ENCODE measurements at regions not wholly inside any gene's neighbourhood (a gene's known extent, or its start where the extent isn't known, plus 50 kb on each side); places are given as distances from the start of the nearest gene placed in this dataset.

DNA sequence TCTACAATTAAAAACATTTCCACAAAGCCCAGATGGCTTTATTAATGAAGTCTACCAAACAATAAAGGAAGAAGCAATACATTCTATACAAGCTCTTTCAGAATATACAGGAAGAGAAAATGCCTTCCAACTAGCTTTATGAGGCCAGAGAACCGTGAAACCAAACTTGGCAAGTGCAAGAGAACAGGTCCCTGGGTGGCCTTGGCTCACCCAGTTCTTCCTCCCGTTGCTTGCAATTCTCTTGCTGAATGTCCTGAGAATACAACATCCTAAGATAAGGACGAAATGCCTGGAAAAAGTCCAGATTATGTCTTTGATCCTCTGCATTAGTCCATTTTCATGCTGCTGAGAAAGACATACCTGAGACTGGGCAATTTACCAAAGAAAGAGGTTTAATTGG lies 204.9 kb downstream of the MAD2L1 start:
- no peak for TF ChIP-seq RAD21 (IDR thresholded peaks at IDR 0.05)
- TF ChIP-seq, protein P1, sequence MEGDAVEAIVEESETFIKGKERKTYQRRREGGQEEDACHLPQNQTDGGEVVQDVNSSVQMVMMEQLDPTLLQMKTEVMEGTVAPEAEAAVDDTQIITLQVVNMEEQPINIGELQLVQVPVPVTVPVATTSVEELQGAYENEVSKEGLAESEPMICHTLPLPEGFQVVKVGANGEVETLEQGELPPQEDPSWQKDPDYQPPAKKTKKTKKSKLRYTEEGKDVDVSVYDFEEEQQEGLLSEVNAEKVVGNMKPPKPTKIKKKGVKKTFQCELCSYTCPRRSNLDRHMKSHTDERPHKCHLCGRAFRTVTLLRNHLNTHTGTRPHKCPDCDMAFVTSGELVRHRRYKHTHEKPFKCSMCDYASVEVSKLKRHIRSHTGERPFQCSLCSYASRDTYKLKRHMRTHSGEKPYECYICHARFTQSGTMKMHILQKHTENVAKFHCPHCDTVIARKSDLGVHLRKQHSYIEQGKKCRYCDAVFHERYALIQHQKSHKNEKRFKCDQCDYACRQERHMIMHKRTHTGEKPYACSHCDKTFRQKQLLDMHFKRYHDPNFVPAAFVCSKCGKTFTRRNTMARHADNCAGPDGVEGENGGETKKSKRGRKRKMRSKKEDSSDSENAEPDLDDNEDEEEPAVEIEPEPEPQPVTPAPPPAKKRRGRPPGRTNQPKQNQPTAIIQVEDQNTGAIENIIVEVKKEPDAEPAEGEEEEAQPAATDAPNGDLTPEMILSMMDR (IDR thresholded peaks at IDR 0.05; ENCODE audit: low read depth, low read length, missing input control), result no peak
